ENCODE measurements at regions not wholly inside any gene's neighbourhood (a gene's known extent, or its start where the extent isn't known, plus 50 kb on each side); places are given as distances from the start of the nearest gene placed in this dataset.

DNA sequence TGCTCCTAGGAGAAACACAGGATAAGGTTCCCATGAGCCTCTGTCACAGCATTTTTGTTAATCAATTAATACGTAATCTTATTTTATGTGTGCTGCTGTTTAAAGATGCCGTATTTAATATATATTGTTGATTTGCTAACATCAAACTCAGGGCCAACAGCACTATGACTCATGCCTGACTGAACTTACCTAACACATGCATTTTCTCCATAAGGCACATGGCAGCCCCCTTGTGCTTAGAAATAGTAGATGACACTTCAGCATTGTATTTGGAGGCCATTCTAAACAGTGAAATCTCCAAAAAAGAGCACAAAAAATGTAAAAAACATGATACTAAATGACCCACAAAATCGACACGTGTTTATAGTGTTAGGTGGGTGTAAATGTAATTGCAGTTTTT is 314.8 kb downstream of the MYCN start:
- Histone ChIP-seq H3K36me3 (ENCODE audit: insufficient read depth, low read length) (no peaks in the 10 kb centered on the region), H3K4me3 (ENCODE audit: low read length, poor library complexity, severe bottlenecking) (no peak overlapping the region), H2AFZ (ENCODE audit: low read length) (no peak overlapping the region), H3K9me3 (ENCODE audit: insufficient read depth, low read depth, low read length) (no peaks in the 10 kb centered on the region), H3K27me3 (ENCODE audit: insufficient read depth, low read length, poor library complexity, severe bottlenecking) (no peaks in the 10 kb centered on the region), H3K4me2 (ENCODE audit: low read depth, low read length, poor library complexity, severe bottlenecking) (no peak overlapping the region), H4K20me1 (ENCODE audit: insufficient read depth, low read length, poor library complexity, severe bottlenecking) (no peaks in the 10 kb centered on the region), H3K79me2 (ENCODE audit: insufficient read depth, low read length) (no peaks in the 10 kb centered on the region), H3K4me1 (ENCODE audit: insufficient read depth, low read length, poor library complexity, severe bottlenecking) (no peaks in the 10 kb centered on the region), H3K9me2 (replicated peaks; ENCODE audit: low read depth, low read length) (no peaks in the 10 kb centered on the region), H3K9ac (ENCODE audit: low read depth, low read length, poor library complexity, severe bottlenecking) (no peak overlapping the region), H3F3A (ENCODE audit: low read depth) (no peaks in the 10 kb centered on the region)
- TF ChIP-seq CTCF (conservative IDR thresholded peaks at IDR 0.05; ENCODE audit: low read length) (no peak), EZH2phosphoT487 (IDR thresholded peaks at IDR 0.05; ENCODE audit: borderline replicate concordance) (no peak)

DNA sequence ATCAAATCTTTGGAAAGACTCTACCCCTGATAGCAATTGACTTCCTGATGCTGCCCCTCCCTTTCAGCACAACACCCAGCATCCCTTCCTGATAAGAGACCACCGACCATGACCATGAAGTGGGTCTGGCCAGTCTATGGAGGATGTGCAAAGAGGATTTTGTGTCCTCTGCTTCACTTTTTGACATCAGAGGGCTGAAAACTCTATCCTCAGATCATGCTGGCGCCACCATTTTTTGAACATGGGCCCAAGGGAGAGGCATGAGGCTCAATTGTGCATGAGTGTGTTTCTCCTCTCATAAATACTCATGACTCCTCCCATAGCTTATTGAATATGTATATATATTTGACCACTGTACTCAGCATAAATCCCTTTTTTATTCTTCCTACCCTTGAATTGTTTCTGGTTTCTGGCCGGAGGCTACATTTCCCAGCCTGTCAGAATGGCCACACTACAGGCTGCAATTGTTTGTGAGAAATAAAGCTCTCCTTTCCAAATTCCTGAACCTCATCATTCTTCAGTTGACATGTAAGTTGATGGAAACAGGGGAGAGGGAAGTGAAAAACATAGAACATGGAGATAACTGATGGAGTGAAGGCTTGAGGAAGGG is 314.1 kb downstream of the MYCN start:
- Histone ChIP-seq H3K4me1 (ENCODE audit: insufficient read depth, low read length, poor library complexity, severe bottlenecking) (no peaks in the 10 kb centered on the region), H2AFZ (ENCODE audit: low read length) (no peak overlapping the region), H4K20me1 (ENCODE audit: insufficient read depth, low read length, poor library complexity, severe bottlenecking) (no peaks in the 10 kb centered on the region), H3K27me3 (ENCODE audit: insufficient read depth, low read length, poor library complexity, severe bottlenecking) (no peaks in the 10 kb centered on the region), H3K79me2 (ENCODE audit: insufficient read depth, low read length) (no peaks in the 10 kb centered on the region), H3K4me3 (ENCODE audit: low read length, poor library complexity, severe bottlenecking) (no peak overlapping the region), H3K36me3 (ENCODE audit: insufficient read depth, low read length) (no peaks in the 10 kb centered on the region), H3K9ac (ENCODE audit: low read depth, low read length, poor library complexity, severe bottlenecking) (no peak overlapping the region), H3K9me3 (ENCODE audit: insufficient read depth, low read depth, low read length) (no peaks in the 10 kb centered on the region), H3F3A (ENCODE audit: low read depth) (no peaks in the 10 kb centered on the region), H3K4me2 (ENCODE audit: low read depth, low read length, poor library complexity, severe bottlenecking) (no peak overlapping the region), H3K9me2 (replicated peaks; ENCODE audit: low read depth, low read length) (no peaks in the 10 kb centered on the region)
- TF ChIP-seq EZH2phosphoT487 (IDR thresholded peaks at IDR 0.05; ENCODE audit: borderline replicate concordance) = no peak

DNA sequence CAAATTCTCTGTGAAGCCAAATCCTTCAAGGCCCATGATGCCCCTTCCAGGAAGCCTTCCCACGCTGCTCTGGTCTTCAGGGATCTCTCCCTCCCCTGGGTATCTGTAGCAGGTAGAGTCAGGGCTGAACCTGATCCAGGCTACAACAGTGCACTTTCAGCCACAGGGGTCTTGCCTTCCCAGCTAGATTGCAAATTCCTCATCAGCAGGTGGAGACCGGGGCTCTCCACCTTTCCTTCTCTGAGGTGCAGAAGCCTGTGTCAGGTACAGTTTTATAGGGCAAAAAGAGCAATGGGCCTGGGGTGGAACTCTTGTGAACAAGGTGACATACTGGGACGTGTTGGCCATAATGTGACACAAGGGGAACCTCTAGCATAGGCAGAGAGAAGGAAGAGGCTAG is 312.9 kb downstream of the MYCN start:
- Histone ChIP-seq H3K27me3 (ENCODE audit: insufficient read depth, low read length, poor library complexity, severe bottlenecking) (no peaks in the 10 kb centered on the region), H3K9me3 (ENCODE audit: insufficient read depth, low read depth, low read length) (no peaks in the 10 kb centered on the region), H3K9me2 (replicated peaks; ENCODE audit: low read depth, low read length) (no peaks in the 10 kb centered on the region), H2AFZ (ENCODE audit: low read length) (no peak overlapping the region), H3K4me2 (ENCODE audit: low read depth, low read length, poor library complexity, severe bottlenecking) (no peak overlapping the region), H3K79me2 (ENCODE audit: insufficient read depth, low read length) (no peaks in the 10 kb centered on the region), H3F3A (ENCODE audit: low read depth) (no peaks in the 10 kb centered on the region), H4K20me1 (ENCODE audit: insufficient read depth, low read length, poor library complexity, severe bottlenecking) (no peaks in the 10 kb centered on the region), H3K4me3 (ENCODE audit: low read length, poor library complexity, severe bottlenecking) (no peak overlapping the region), H3K36me3 (ENCODE audit: insufficient read depth, low read length) (no peaks in the 10 kb centered on the region), H3K9ac (ENCODE audit: low read depth, low read length, poor library complexity, severe bottlenecking) (no peak overlapping the region), H3K4me1 (ENCODE audit: insufficient read depth, low read length, poor library complexity, severe bottlenecking) (no peaks in the 10 kb centered on the region)
- no peak for TF ChIP-seq EZH2phosphoT487 (IDR thresholded peaks at IDR 0.05; ENCODE audit: borderline replicate concordance)
- no peak for TF ChIP-seq CTCF (conservative IDR thresholded peaks at IDR 0.05; ENCODE audit: low read length)

DNA sequence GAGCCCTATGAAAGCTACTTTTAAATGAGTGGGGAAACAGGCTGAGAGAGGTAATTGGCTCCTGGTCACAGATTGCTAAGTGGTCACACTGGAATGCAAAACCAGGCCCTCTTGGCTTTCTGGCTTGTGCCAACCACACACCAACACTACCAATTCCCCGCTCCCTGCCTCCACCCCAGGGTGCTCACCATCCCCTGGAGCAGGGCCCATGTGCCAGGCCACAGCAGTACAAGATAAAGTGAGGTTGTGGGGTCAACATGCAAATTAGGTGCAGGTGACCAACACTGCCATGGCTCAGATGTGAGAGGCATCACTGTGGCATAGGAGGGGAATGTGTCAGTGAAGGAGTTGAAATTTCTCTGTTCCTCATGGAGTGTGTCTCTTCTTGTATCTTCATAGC is 312.5 kb downstream of the MYCN start:
- H3K36me3 ChIP-seq (ENCODE audit: insufficient read depth, low read length) = no peaks in the 10 kb centered on the region
- H3K27me3 ChIP-seq (ENCODE audit: insufficient read depth, low read length, poor library complexity, severe bottlenecking) = no peaks in the 10 kb centered on the region
- no peaks in the 10 kb centered on the region for H3K9me3 ChIP-seq (ENCODE audit: insufficient read depth, low read depth, low read length)
- H3F3A ChIP-seq (ENCODE audit: low read depth) = no peaks in the 10 kb centered on the region
- H3K4me1 ChIP-seq (ENCODE audit: insufficient read depth, low read length, poor library complexity, severe bottlenecking) = no peaks in the 10 kb centered on the region
- H3K9me2 ChIP-seq (replicated peaks; ENCODE audit: low read depth, low read length) = no peaks in the 10 kb centered on the region
- H4K20me1 ChIP-seq (ENCODE audit: insufficient read depth, low read length, poor library complexity, severe bottlenecking) = no peaks in the 10 kb centered on the region
- no peak for TF ChIP-seq CTCF (conservative IDR thresholded peaks at IDR 0.05; ENCODE audit: low read length)
- no peaks in the 10 kb centered on the region for H3K79me2 ChIP-seq (ENCODE audit: insufficient read depth, low read length)
- H3K4me3 ChIP-seq (ENCODE audit: low read length, poor library complexity, severe bottlenecking) = no peak overlapping the region
- H3K9ac ChIP-seq (ENCODE audit: low read depth, low read length, poor library complexity, severe bottlenecking) = no peak overlapping the region
- H2AFZ ChIP-seq (ENCODE audit: low read length) = no peak overlapping the region
- no peak overlapping the region for H3K4me2 ChIP-seq (ENCODE audit: low read depth, low read length, poor library complexity, severe bottlenecking)
